HCT116 (cell line): ENCODE measurements at regions not wholly inside any gene's neighbourhood (a gene's known extent, or its start where the extent isn't known, plus 50 kb on each side); places are given as distances from the start of the nearest gene placed in this dataset.

Source experiments
- ATF3 ChIP-seq: IDR thresholded peaks from 2 replicates; pipeline ENCODE4 v1.6.1; 2012
- CEBPB ChIP-seq: IDR thresholded peaks from 2 replicates; pipeline ENCODE4 v1.6.1; 2012; ENCODE audit warnings: low read depth
- CTCF ChIP-seq, 3 experiments: fragments of 200-600 bp in 1 of 3; sonication (generic) in 1 of 3; IDR thresholded peaks in 2 of 3; conservative IDR thresholded peaks in 1 of 3; 2 replicates each; pipeline ENCODE4 v1.5.1; 2012 to 2017; ENCODE audit warnings: low read depth in 2 of 3, low read length in 2 of 3, antibody characterized with exemption in 1 of 3, borderline replicate concordance in 1 of 3, control low read depth in 1 of 3, mild to moderate bottlenecking in 1 of 3, mixed read lengths in 1 of 3, mixed run types in 1 of 3, moderate library complexity in 1 of 3; ENCODE audit not compliant: insufficient read depth in 1 of 3
- EZH2 ChIP-seq: fragments of 200-600 bp; sonication (generic); IDR thresholded peaks from 2 replicates; pipeline ENCODE4 v1.6.1; 2017; ENCODE audit warnings: antibody characterized with exemption, mixed run types
- JUND ChIP-seq: IDR thresholded peaks from 2 replicates; pipeline ENCODE4 v1.6.1; 2012
- MAX ChIP-seq: IDR thresholded peaks from 2 replicates; pipeline ENCODE4 v1.6.1; 2012
- POLR2A ChIP-seq: IDR thresholded peaks from 2 replicates; pipeline ENCODE4 v1.7.0; 2011; ENCODE audit warnings: borderline replicate concordance; ENCODE audit not compliant: insufficient read depth, insufficient read length; ENCODE audit errors: extremely low read depth
- REST ChIP-seq: IDR thresholded peaks from 2 replicates; pipeline ENCODE4 v1.6.1; 2012; ENCODE audit warnings: low read depth
- YY1 ChIP-seq: IDR thresholded peaks from 2 replicates; pipeline ENCODE4 v1.6.1; 2011; ENCODE audit warnings: low read length, low read depth, moderate library complexity, mild to moderate bottlenecking; ENCODE audit not compliant: insufficient replicate concordance; ENCODE audit errors: extremely low read depth

- TF ChIP-seq CTCF (IDR thresholded peaks at IDR 0.05 in 2 of 3, conservative IDR thresholded peaks at IDR 0.05 in 1 of 3; ENCODE audit: borderline replicate concordance in 1 of 3, insufficient read depth in 1 of 3, low read depth in 2 of 3, low read length in 2 of 3) (no peak), MAX (no peak), POLR2A (no peak), CEBPB (no peak), EZH2 (no peak), REST (no peak), JUND (no peak), ATF3 (no peak), YY1 (no peak)
These were observed 256.9 kb downstream of the INHBA start for GRCh38 chr7:41445946-41446345.
